ENCODE measurements at regions not wholly inside any gene's neighbourhood (a gene's known extent, or its start where the extent isn't known, plus 50 kb on each side); places are given as distances from the start of the nearest gene placed in this dataset.

DNA sequence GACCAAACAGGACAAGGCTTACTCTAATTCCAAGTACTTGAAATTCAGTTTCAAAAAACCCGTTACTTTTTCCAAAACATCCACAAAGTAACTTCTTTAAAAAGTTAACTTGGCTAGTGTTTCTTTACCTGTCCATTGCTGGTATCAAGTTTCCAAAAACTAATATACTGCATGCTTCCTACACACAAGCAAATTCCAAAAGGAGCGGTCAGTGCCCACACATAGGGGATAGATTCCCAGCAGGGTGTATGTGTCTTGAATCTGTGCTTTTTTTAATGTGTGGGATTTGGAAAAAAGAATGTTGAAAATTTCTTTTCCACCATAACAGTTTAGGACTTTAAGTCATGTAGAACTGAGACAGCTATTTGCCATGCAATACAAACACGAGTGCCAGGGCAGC lies 367.8 kb upstream of the SOX9 start:
- TF ChIP-seq, protein P1, sequence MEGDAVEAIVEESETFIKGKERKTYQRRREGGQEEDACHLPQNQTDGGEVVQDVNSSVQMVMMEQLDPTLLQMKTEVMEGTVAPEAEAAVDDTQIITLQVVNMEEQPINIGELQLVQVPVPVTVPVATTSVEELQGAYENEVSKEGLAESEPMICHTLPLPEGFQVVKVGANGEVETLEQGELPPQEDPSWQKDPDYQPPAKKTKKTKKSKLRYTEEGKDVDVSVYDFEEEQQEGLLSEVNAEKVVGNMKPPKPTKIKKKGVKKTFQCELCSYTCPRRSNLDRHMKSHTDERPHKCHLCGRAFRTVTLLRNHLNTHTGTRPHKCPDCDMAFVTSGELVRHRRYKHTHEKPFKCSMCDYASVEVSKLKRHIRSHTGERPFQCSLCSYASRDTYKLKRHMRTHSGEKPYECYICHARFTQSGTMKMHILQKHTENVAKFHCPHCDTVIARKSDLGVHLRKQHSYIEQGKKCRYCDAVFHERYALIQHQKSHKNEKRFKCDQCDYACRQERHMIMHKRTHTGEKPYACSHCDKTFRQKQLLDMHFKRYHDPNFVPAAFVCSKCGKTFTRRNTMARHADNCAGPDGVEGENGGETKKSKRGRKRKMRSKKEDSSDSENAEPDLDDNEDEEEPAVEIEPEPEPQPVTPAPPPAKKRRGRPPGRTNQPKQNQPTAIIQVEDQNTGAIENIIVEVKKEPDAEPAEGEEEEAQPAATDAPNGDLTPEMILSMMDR (IDR thresholded peaks at IDR 0.05): no peak
- TF ChIP-seq POLR2AphosphoS5 (IDR thresholded peaks at IDR 0.05): no peak

All from stomach (tissue), 4 donors.